H1 (cell line): ENCODE measurements at regions not wholly inside any gene's neighbourhood (a gene's known extent, or its start where the extent isn't known, plus 50 kb on each side); places are given as distances from the start of the nearest gene placed in this dataset.

Source experiments
- CTCF ChIA-PET: fragments of 300-600 bp; sonication (Branson Sonifier 250); formaldehyde crosslinking; loops from one replicate; lab custom pipeline; 2021; ENCODE audit not compliant: partially characterized antibody; lab: Charles Lee
- POLR2A ChIA-PET: fragments of 300-600 bp; sonication (Branson Sonifier 250); formaldehyde crosslinking; loops from one replicate; lab custom pipeline; 2021; ENCODE audit warnings: inconsistent platforms; ENCODE audit not compliant: partially characterized antibody; lab: Charles Lee
- DNase-seq, 2 experiments: peaks; one replicate each; pipeline versions ENCODE4 v3.0.0 to v3.0.0-alpha.2; 2010 to 2022; ENCODE audit warnings: low spot score in 2 of 2, low read depth in 1 of 2, mixed read lengths in 1 of 2
- FAIRE-seq: peaks from 2 replicates; lab custom pipeline; 2011; peaks lifted over from hg19 to GRCh38; lab: Jason Lieb, UNC
- H2AFZ ChIP-seq: 2 replicates; pipeline ENCODE4 v1.8.1; 2012; ENCODE audit warnings: low read length, inconsistent platforms
- H2AK5ac ChIP-seq: 2 replicates; pipeline ENCODE4 v1.6.1; 2013; ENCODE audit warnings: low read depth, low read length
- H2BK120ac ChIP-seq: replicated peaks from 2 replicates; pipeline ENCODE3; 2013; ENCODE audit warnings: low read depth, low read length, inconsistent platforms
- H2BK12ac ChIP-seq: 2 replicates; pipeline ENCODE4 v1.6.1; 2013; ENCODE audit warnings: low read depth, low read length
- H2BK15ac ChIP-seq: 2 replicates; pipeline ENCODE4 v1.6.1; 2013; ENCODE audit warnings: low read length
- H2BK20ac ChIP-seq: 2 replicates; pipeline ENCODE4 v1.6.1; 2013; ENCODE audit warnings: low read length
- H2BK5ac ChIP-seq: 2 replicates; pipeline ENCODE4 v1.6.1; 2013; ENCODE audit warnings: low read depth, low read length
- H3K14ac ChIP-seq: 2 replicates; pipeline ENCODE4 v1.6.1; 2013; ENCODE audit warnings: inconsistent platforms; ENCODE audit not compliant: insufficient read length
- H3K18ac ChIP-seq: 2 replicates; pipeline ENCODE4 v1.6.1; 2013; ENCODE audit warnings: low read length; ENCODE audit errors: extremely low read depth
- H3K23ac ChIP-seq: 2 replicates; pipeline ENCODE4 v1.6.1; 2013; ENCODE audit warnings: inconsistent platforms; ENCODE audit not compliant: insufficient read length
- H3K23me2 ChIP-seq: 2 replicates; pipeline ENCODE4 v1.6.1; 2013; ENCODE audit warnings: low read depth, low read length
- H3K27ac ChIP-seq: 2 replicates; pipeline ENCODE4 v1.6.1; 2011; ENCODE audit warnings: low read depth, low read length, inconsistent platforms
- H3K27me3 ChIP-seq, 4 experiments: replicated peaks in 1 of 4; 1 replicate in 1 of 4; 2 replicates in 3 of 4; pipeline versions ENCODE4 v1.6.1 to v1.8.1; 2011 to 2013; ENCODE audit warnings: low read length in 3 of 4, mild to moderate bottlenecking in 3 of 4, inconsistent platforms in 2 of 4, mixed read lengths in 2 of 4, moderate library complexity in 1 of 4; ENCODE audit not compliant: control insufficient read depth in 3 of 4, insufficient read depth in 3 of 4; ENCODE audit errors: extremely low read depth in 1 of 4
- H3K36me3 ChIP-seq, 4 experiments: 2 replicates each; pipeline versions ENCODE4 v1.6.1 to v1.8.1; 2011 to 2013; ENCODE audit warnings: mild to moderate bottlenecking in 4 of 4, low read length in 3 of 4, moderate library complexity in 2 of 4, control low read depth in 1 of 4, inconsistent platforms in 1 of 4; ENCODE audit not compliant: insufficient read depth in 4 of 4, control insufficient read depth in 2 of 4
- H3K4ac ChIP-seq: replicated peaks from 2 replicates; pipeline ENCODE3; 2013; ENCODE audit warnings: low read length, low read depth, mixed read lengths, inconsistent platforms; ENCODE audit not compliant: insufficient read length
- H3K4me1 ChIP-seq, 4 experiments: replicated peaks in 1 of 4; 1 replicate in 1 of 4; 2 replicates in 3 of 4; pipeline versions ENCODE4 v1.6.1 to v1.8.1; 2011 to 2013; ENCODE audit warnings: low read length in 3 of 4, inconsistent platforms in 2 of 4, mixed read lengths in 1 of 4; ENCODE audit not compliant: insufficient read depth in 4 of 4, control insufficient read depth in 3 of 4
- H3K4me2 ChIP-seq, 2 experiments: 2 replicates each; pipeline versions ENCODE4 v1.6.1 to v1.8.1; 2011 to 2013; ENCODE audit warnings: low read depth in 2 of 2, low read length in 2 of 2, control low read depth in 1 of 2, inconsistent platforms in 1 of 2, mild to moderate bottlenecking in 1 of 2; ENCODE audit not compliant: insufficient read depth in 1 of 2
- H3K4me3 ChIP-seq, 4 experiments: fragments of 200-600, 300-600 bp in 1 of 4; sonication (generic), shearing (Covaris generic), sonication (Bioruptor Twin) in 1 of 4; 2 replicates each; pipeline versions ENCODE4 v1.5.1 to v1.8.1; 2011 to 2016; ENCODE audit warnings: low read length in 4 of 4, low read depth in 3 of 4, control low read depth in 2 of 4, inconsistent platforms in 2 of 4, mild to moderate bottlenecking in 2 of 4, mixed read lengths in 1 of 4, moderate library complexity in 1 of 4; ENCODE audit not compliant: insufficient read depth in 2 of 4; ENCODE audit errors: extremely low read depth in 1 of 4
- H3K56ac ChIP-seq: replicated peaks from 2 replicates; pipeline ENCODE3; 2013; ENCODE audit warnings: low read depth, mild to moderate bottlenecking, mixed read lengths, low read length, inconsistent platforms; ENCODE audit not compliant: insufficient read length
- H3K79me1 ChIP-seq: 2 replicates; pipeline ENCODE4 v1.6.1; 2013; ENCODE audit warnings: low read depth, low read length, control low read depth
- H3K79me2 ChIP-seq, 2 experiments: 2 replicates each; pipeline versions ENCODE4 v1.6.1 to v1.8.1; 2012 to 2013; ENCODE audit warnings: low read length in 2 of 2, mild to moderate bottlenecking in 2 of 2, inconsistent platforms in 1 of 2; ENCODE audit not compliant: insufficient read depth in 2 of 2, control insufficient read depth in 1 of 2
- H3K9ac ChIP-seq, 4 experiments: replicated peaks in 1 of 4; 1 replicate in 1 of 4; 2 replicates in 3 of 4; pipeline versions ENCODE4 v1.6.1 to v1.8.1; 2011 to 2013; ENCODE audit warnings: low read depth in 3 of 4, low read length in 3 of 4, control low read depth in 2 of 4, mild to moderate bottlenecking in 2 of 4, moderate library complexity in 2 of 4, inconsistent platforms in 1 of 4; ENCODE audit errors: extremely low read depth in 1 of 4
- H3K9me3 ChIP-seq, 2 experiments: 2 replicates each; pipeline versions ENCODE4 v1.6.1 to v1.8.1; 2012 to 2013; ENCODE audit warnings: mild to moderate bottlenecking in 2 of 2, moderate library complexity in 2 of 2, control low read depth in 1 of 2, inconsistent platforms in 1 of 2, low read depth in 1 of 2, low read length in 1 of 2, mixed read lengths in 1 of 2; ENCODE audit not compliant: insufficient read depth in 2 of 2
- H4K20me1 ChIP-seq, 2 experiments: replicated peaks in 1 of 2; 2 replicates each; pipeline versions ENCODE3 to v1.8.1; 2011 to 2013; ENCODE audit warnings: inconsistent platforms in 2 of 2, low read length in 2 of 2, mild to moderate bottlenecking in 1 of 2; ENCODE audit not compliant: insufficient read depth in 2 of 2, control insufficient read depth in 1 of 2
- H4K5ac ChIP-seq: 2 replicates; pipeline ENCODE4 v1.6.1; 2013; ENCODE audit warnings: low read length, low read depth, mixed read lengths, inconsistent platforms; ENCODE audit not compliant: insufficient read length
- H4K8ac ChIP-seq: 2 replicates; pipeline ENCODE4 v1.8.0; 2013; ENCODE audit warnings: mild to moderate bottlenecking, moderate library complexity, low read length, inconsistent platforms; ENCODE audit not compliant: insufficient read depth; ENCODE audit errors: extremely low read depth
- H4K91ac ChIP-seq: replicated peaks from 2 replicates; pipeline ENCODE3; 2013; ENCODE audit warnings: low read length, mixed read lengths, inconsistent platforms; ENCODE audit not compliant: insufficient read length
- CEBPB ChIP-seq: IDR thresholded peaks from 2 replicates; pipeline ENCODE4 v1.6.1; 2012; ENCODE audit warnings: low read depth, low read length
- EP300 ChIP-seq, 2 experiments: IDR thresholded peaks; 1 replicate in 1 of 2; 2 replicates in 1 of 2; pipeline ENCODE4 v1.6.1; 2011 to 2012; ENCODE audit warnings: low read depth in 2 of 2, low read length in 2 of 2, mild to moderate bottlenecking in 2 of 2, borderline replicate concordance in 1 of 2, inconsistent platforms in 1 of 2, moderate library complexity in 1 of 2
- KDM4A ChIP-seq: IDR thresholded peaks from one replicate; pipeline ENCODE4 v1.7.1; 2012; ENCODE audit warnings: low read depth, mild to moderate bottlenecking, moderate library complexity, low read length, inconsistent platforms; ENCODE audit not compliant: severe bottlenecking
- KDM5A ChIP-seq: fragments of 200-600 bp; IDR thresholded peaks from 2 replicates; pipeline ENCODE4 v1.7.1; 2012; ENCODE audit warnings: mild to moderate bottlenecking, low read length, inconsistent platforms, mixed read lengths
- NANOG ChIP-seq: IDR thresholded peaks from 2 replicates; pipeline ENCODE4 v1.6.1; 2011; ENCODE audit warnings: low read length, low read depth, mild to moderate bottlenecking, inconsistent platforms; ENCODE audit not compliant: insufficient read depth, poor library complexity, severe bottlenecking
- RNF2 ChIP-seq: fragments of 200-900, 300-1000 bp; sonication (generic); IDR thresholded peaks from 2 replicates; pipeline ENCODE4 v1.7.1; 2016; ENCODE audit warnings: borderline replicate concordance, low read depth, mild to moderate bottlenecking, antibody characterized with exemption, low read length; ENCODE audit not compliant: poor library complexity, severe bottlenecking; ENCODE audit errors: missing control alignments
- SRF ChIP-seq: IDR thresholded peaks from 2 replicates; pipeline ENCODE4 v1.6.1; 2011; ENCODE audit warnings: mild to moderate bottlenecking, low read depth, low read length, moderate library complexity
- TCF12 ChIP-seq: IDR thresholded peaks from 2 replicates; pipeline ENCODE4 v1.6.1; 2011; ENCODE audit warnings: low read depth, mild to moderate bottlenecking, low read length
- TEAD4 ChIP-seq: IDR thresholded peaks from 2 replicates; pipeline ENCODE4 v1.6.1; 2012; ENCODE audit warnings: low read depth, low read length, inconsistent platforms, mixed read lengths
- WGBS, 2 experiments: shearing (Covaris generic) in 1 of 2; methylation state at CpG; one replicate each; pipeline versions ENCODE4 v1.1.6 to v1.1.7; 2013 to 2015; ENCODE audit warnings: low lambda C conversion rate in 2 of 2, mixed read lengths in 2 of 2, inconsistent platforms in 1 of 2, low coverage in 1 of 2, missing lambda C conversion rate in 1 of 2; ENCODE audit not compliant: insufficient replicate concordance in 2 of 2, insufficient coverage in 1 of 2, insufficient read length in 1 of 2; ENCODE audit errors: extremely low coverage in 1 of 2, missing lambda C conversion rate in 1 of 2; 5-methylcytosine and 5-hydroxymethylcytosine counted together

DNA sequence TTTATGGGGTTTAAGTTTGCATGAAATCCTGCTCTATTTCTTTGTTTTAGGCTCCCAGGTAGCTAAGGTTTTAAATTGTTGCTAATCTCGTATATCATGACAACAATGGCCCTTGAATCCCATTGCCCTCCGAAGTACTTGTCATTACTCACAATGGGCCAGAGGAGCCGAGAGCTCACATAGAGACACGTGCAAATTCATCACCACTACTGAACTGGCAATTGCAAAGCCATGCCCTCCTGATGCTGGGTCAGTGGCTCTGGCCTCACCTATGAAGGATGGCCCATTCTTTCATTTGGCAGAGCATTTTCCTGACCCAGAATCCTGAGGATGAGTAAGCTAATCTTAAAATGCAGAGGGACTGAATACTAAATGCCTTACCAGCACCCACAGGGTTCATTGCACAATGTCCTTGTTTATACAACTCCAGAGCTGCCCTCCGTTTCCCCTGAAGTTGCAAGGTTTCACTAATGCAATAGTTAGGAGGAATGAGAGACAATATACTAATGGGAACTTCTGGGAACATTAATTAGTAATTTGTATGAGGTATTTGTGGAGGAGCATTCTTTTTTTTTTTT, 71.6 kb upstream of the GAREM1 start:
- FAIRE-seq: peak; percentile 19
- Histone ChIP-seq H4K8ac (no peak overlapping the region), H2BK20ac (no peak overlapping the region), H4K91ac (no peak overlapping the region), H4K20me1 (no peaks in the 10 kb centered on the region), H3K36me3 (no peaks in the 10 kb centered on the region), H3K9ac (no peak overlapping the region), H2BK15ac (no peak overlapping the region), H3K4me2 (no peak overlapping the region), H3K23me2 (no peaks in the 10 kb centered on the region), H3K18ac (no peak overlapping the region), H3K23ac (no peak overlapping the region), H4K5ac (no peak overlapping the region), H2AFZ (peak overlapping the region; percentile 52; the same call in 1 of the 2 replicates), H3K79me1 (no peaks in the 10 kb centered on the region), H3K27me3 (no peaks in the 10 kb centered on the region), H2BK5ac (no peak overlapping the region), H3K9me3 (no peaks in the 10 kb centered on the region), H2AK5ac (no peak overlapping the region), H3K4me3 (no peak overlapping the region), H3K14ac (no peak overlapping the region), H3K79me2 (no peaks in the 10 kb centered on the region), H3K4me1 (peaks cover 0 to 4% (median 1%) of the 10 kb centered on the region in 4 experiments; a peak in 2 of 7 replicates), H3K27ac (no peak overlapping the region), H3K4ac (no peak overlapping the region), H2BK12ac (no peak overlapping the region), H3K56ac (no peak overlapping the region), H2BK120ac (no peak overlapping the region)
- WGBS, 2 experiments: 67% methylated on average over 5 of the region's 5 CpGs; no CpG with 5 or more reads in 1 of the 2 experiments
- ChIA-PET CTCF (interaction anchor here (0.6 to 2.5 kb wide), 9 partner anchors 9 to 633 kb away, joined by 3 to 12 read pairs (median 5); no protein-coding TSS in a partner anchor), POLR2A (no interaction called here)
- no peak for DNase-seq
- TF ChIP-seq CEBPB (peak; percentile 40; the same call in 1 of the 2 replicates), TCF12 (no peak), SRF (no peak), NANOG (no peak), RNF2 (no peak), KDM5A (no peak), TEAD4 (no peak), EP300 (IDR thresholded peaks at IDR 0.05; ENCODE audit: borderline replicate concordance in 1 of 2, low read depth in 2 of 2, low read length in 2 of 2) (no peak), KDM4A (no peak)
